T-helper 17 cell (primary cell): ENCODE measurements at regions not wholly inside any gene's neighbourhood (a gene's known extent, or its start where the extent isn't known, plus 50 kb on each side); places are given as distances from the start of the nearest gene placed in this dataset.
"Not testable (repeated sequence)": the region's sequence is repeated elsewhere in the genome, so short reads cannot be mapped to it uniquely, and the experiment has no call there.

Experiments
- ATAC-seq: fragments of 150-1000 bp; cut with Tn5 transposase; 2 replicates; pipeline ENCODE4 v1.10.0; 2021; ENCODE audit warnings: mild to moderate bottlenecking, moderate library complexity
- DNase-seq, 3 donors: peaks; one replicate each; pipeline versions ENCODE4 v3.0.0 to v3.0.0-alpha.2; 2020 to 2021
- H3K9me3 ChIP-seq: one replicate; pipeline ENCODE4 v1.7.0; 2013; ENCODE audit warnings: low read length, mild to moderate bottlenecking; ENCODE audit not compliant: control insufficient read depth, poor library complexity, severe bottlenecking
- H3K27ac Mint-ChIP-seq: one replicate; pipeline ENCODE4 v1.8.0; 2022; ENCODE audit warnings: mild to moderate bottlenecking, moderate library complexity, mixed read lengths
- H3K27me3 Mint-ChIP-seq: one replicate; pipeline ENCODE4 v1.8.0; 2022; ENCODE audit warnings: mixed read lengths
- H3K36me3 Mint-ChIP-seq: one replicate; pipeline ENCODE4 v1.8.0; 2022; ENCODE audit warnings: low read depth, mixed read lengths
- H3K4me1 Mint-ChIP-seq: one replicate; pipeline ENCODE4 v1.8.0; 2022; ENCODE audit warnings: mild to moderate bottlenecking, mixed read lengths
- H3K4me3 Mint-ChIP-seq: one replicate; pipeline ENCODE4 v1.8.0; 2022; ENCODE audit warnings: mild to moderate bottlenecking, moderate library complexity, mixed read lengths

GRCh38 chr5:57884346-57885102 is 401.9 kb upstream of the ACTBL2 start:
- Mint-ChIP-seq H3K27me3 (peaks cover 32% of the 10 kb centered on the region), H3K36me3 (no peaks in the 10 kb centered on the region), H3K27ac (no peak overlapping the region), H3K4me1 (no peaks in the 10 kb centered on the region), H3K4me3 (no peak overlapping the region)
- ATAC-seq (no peak), DNase-seq (no peak)
- H3K9me3 ChIP-seq, result no peaks in the 10 kb centered on the region

GRCh38 chr5:57880216-57880615 is 397.6 kb upstream of the ACTBL2 start:
- ATAC-seq, result no peak
- DNase-seq, result no peak
- Mint-ChIP-seq H3K4me3 (no peak overlapping the region), H3K27ac (no peak overlapping the region), H3K27me3 (peaks cover 32% of the 10 kb centered on the region), H3K4me1 (peaks cover 2% of the 10 kb centered on the region), H3K36me3 (peaks cover 2% of the 10 kb centered on the region)
- H3K9me3 ChIP-seq, result no peaks in the 10 kb centered on the region

- Mint-ChIP-seq H3K36me3 (peaks cover 2% of the 10 kb centered on the region), H3K4me1 (peaks cover 2% of the 10 kb centered on the region), H3K27me3 (peaks cover 32% of the 10 kb centered on the region), H3K27ac (no peak overlapping the region), H3K4me3 (no peak overlapping the region)
- no peak for ATAC-seq
- no peak for DNase-seq
- H3K9me3 ChIP-seq, result no peaks in the 10 kb centered on the region
Observed at GRCh38 chr5:57878301-57878722, 395.7 kb upstream of the ACTBL2 start.

- H3K9me3 ChIP-seq, result no peaks in the 10 kb centered on the region
- Mint-ChIP-seq H3K27ac (no peak overlapping the region), H3K27me3 (no peaks in the 10 kb centered on the region), H3K36me3 (no peaks in the 10 kb centered on the region), H3K4me1 (no peaks in the 10 kb centered on the region), H3K4me3 (no peak overlapping the region)
- ATAC-seq (no peak), DNase-seq (no peak)
Observed at GRCh38 chr5:57871496-57871895, 388.9 kb upstream of the ACTBL2 start.

- not testable (repeated sequence) for H3K9me3 ChIP-seq, H3K4me3 Mint-ChIP-seq, H3K4me1 Mint-ChIP-seq, ATAC-seq, H3K27me3 Mint-ChIP-seq, H3K27ac Mint-ChIP-seq, DNase-seq, H3K36me3 Mint-ChIP-seq
Observed at GRCh38 chr5:57870267-57870666, 387.7 kb upstream of the ACTBL2 start.

- DNase-seq, result no peak
- no peaks in the 10 kb centered on the region for H3K27me3 Mint-ChIP-seq
- no peaks in the 10 kb centered on the region for H3K36me3 Mint-ChIP-seq
- no peak overlapping the region for H3K4me3 Mint-ChIP-seq
- no peaks in the 10 kb centered on the region for H3K4me1 Mint-ChIP-seq
- H3K9me3 ChIP-seq, result no peaks in the 10 kb centered on the region
- no peak overlapping the region for H3K27ac Mint-ChIP-seq
- no peak for ATAC-seq
Observed at GRCh38 chr5:57863661-57864060, 381.1 kb upstream of the ACTBL2 start.

- Mint-ChIP-seq H3K4me1 (no peaks in the 10 kb centered on the region), H3K36me3 (no peaks in the 10 kb centered on the region), H3K27ac (no peak overlapping the region), H3K4me3 (no peak overlapping the region), H3K27me3 (no peaks in the 10 kb centered on the region)
- no peaks in the 10 kb centered on the region for H3K9me3 ChIP-seq
- DNase-seq (no peak), ATAC-seq (no peak)
Observed at GRCh38 chr5:57862942-57863341, 380.3 kb upstream of the ACTBL2 start.

- no peaks in the 10 kb centered on the region for H3K27me3 Mint-ChIP-seq
- ATAC-seq (no peak), DNase-seq (no peak)
- H3K36me3 Mint-ChIP-seq, result no peaks in the 10 kb centered on the region
- H3K4me3 Mint-ChIP-seq, result no peak overlapping the region
- no peaks in the 10 kb centered on the region for H3K9me3 ChIP-seq
- no peaks in the 10 kb centered on the region for H3K4me1 Mint-ChIP-seq
- no peak overlapping the region for H3K27ac Mint-ChIP-seq
Observed at GRCh38 chr5:57862471-57862911, 379.9 kb upstream of the ACTBL2 start.

- Mint-ChIP-seq H3K27me3 (peaks cover 6% of the 10 kb centered on the region), H3K4me3 (no peak overlapping the region), H3K36me3 (no peaks in the 10 kb centered on the region), H3K27ac (no peak overlapping the region), H3K4me1 (no peaks in the 10 kb centered on the region)
- DNase-seq (no peak), ATAC-seq (no peak)
- no peaks in the 10 kb centered on the region for H3K9me3 ChIP-seq
Observed at GRCh38 chr5:57859626-57860025, 377.0 kb upstream of the ACTBL2 start.

GRCh38 chr5:57858905-57859304 is 376.3 kb upstream of the ACTBL2 start:
- H3K9me3 ChIP-seq, result no peaks in the 10 kb centered on the region
- no peak overlapping the region for H3K4me3 Mint-ChIP-seq
- no peaks in the 10 kb centered on the region for H3K4me1 Mint-ChIP-seq
- no peak overlapping the region for H3K27ac Mint-ChIP-seq
- peaks cover 6% of the 10 kb centered on the region for H3K27me3 Mint-ChIP-seq
- DNase-seq, result no peak
- ATAC-seq, result no peak
- H3K36me3 Mint-ChIP-seq, result no peaks in the 10 kb centered on the region

GRCh38 chr5:57857696-57858095 is 375.1 kb upstream of the ACTBL2 start:
- ATAC-seq, result no peak

GRCh38 chr5:57855831-57856230 is 373.2 kb upstream of the ACTBL2 start:
- Mint-ChIP-seq H3K4me3 (no peak overlapping the region), H3K36me3 (no peaks in the 10 kb centered on the region), H3K27ac (no peak overlapping the region), H3K4me1 (no peaks in the 10 kb centered on the region), H3K27me3 (peaks cover 6% of the 10 kb centered on the region)
- ATAC-seq (no peak), DNase-seq (no peak)
- H3K9me3 ChIP-seq, result no peaks in the 10 kb centered on the region

More at GRCh38 chr5:57857696-57858095, 375.1 kb upstream of the ACTBL2 start:
- Mint-ChIP-seq H3K4me3 (no peak overlapping the region), H3K27ac (no peak overlapping the region), H3K4me1 (no peaks in the 10 kb centered on the region), H3K27me3 (peaks cover 6% of the 10 kb centered on the region), H3K36me3 (no peaks in the 10 kb centered on the region)
- DNase-seq, result no peak
- H3K9me3 ChIP-seq, result no peaks in the 10 kb centered on the region

GRCh38 chr5:57853929-57854697 is 371.5 kb upstream of the ACTBL2 start:
- Mint-ChIP-seq H3K4me1 (no peaks in the 10 kb centered on the region), H3K4me3 (no peak overlapping the region), H3K27me3 (peaks cover 13% of the 10 kb centered on the region), H3K27ac (no peak overlapping the region), H3K36me3 (no peaks in the 10 kb centered on the region)
- ATAC-seq (no peak), DNase-seq (no peak)
- H3K9me3 ChIP-seq, result no peaks in the 10 kb centered on the region

- ATAC-seq, result no peak
- Mint-ChIP-seq H3K4me1 (no peaks in the 10 kb centered on the region), H3K27me3 (peaks cover 12% of the 10 kb centered on the region)
Observed at GRCh38 chr5:57850109-57850508, 367.5 kb upstream of the ACTBL2 start.

More at GRCh38 chr5:57850109-57850508, 367.5 kb upstream of the ACTBL2 start:
- Mint-ChIP-seq H3K36me3 (no peaks in the 10 kb centered on the region), H3K27ac (no peak overlapping the region), H3K4me3 (no peak overlapping the region)
- DNase-seq, result no peak
- no peaks in the 10 kb centered on the region for H3K9me3 ChIP-seq
